CD14-positive monocyte (primary cell): ENCODE measurements at regions not wholly inside any gene's neighbourhood (a gene's known extent, or its start where the extent isn't known, plus 50 kb on each side); places are given as distances from the start of the nearest gene placed in this dataset.

Experiments used
- DNase-seq, 3 donors: peaks; one replicate each; pipeline ENCODE4 v3.0.0-alpha.2; 2011 to 2022
- H2AFZ ChIP-seq: 2 replicates; pipeline ENCODE4 v1.6.0; 2012; ENCODE audit warnings: mild to moderate bottlenecking, low read depth, low read length, inconsistent platforms; ENCODE audit not compliant: insufficient read depth, poor library complexity, severe bottlenecking
- H3K27ac ChIP-seq, 2 donors: 1 replicate in 1 of 2; 2 replicates in 1 of 2; pipeline ENCODE4 v1.5.1; 2012 to 2013; ENCODE audit warnings: low read length in 2 of 2, control low read depth in 1 of 2, inconsistent platforms in 1 of 2, low read depth in 1 of 2, mild to moderate bottlenecking in 1 of 2
- H3K27me3 ChIP-seq, 2 donors: one replicate each; pipeline versions ENCODE4 v1.6.0 to v1.6.1; 2011 to 2013; ENCODE audit warnings: low read length in 2 of 2; ENCODE audit not compliant: control insufficient read depth in 2 of 2, insufficient read depth in 2 of 2
- H3K36me3 ChIP-seq, 2 donors: replicated peaks in 1 of 2; 1 replicate in 1 of 2; 2 replicates in 1 of 2; pipeline versions ENCODE4 v1.5.1 to v1.6.1; 2012 to 2013; ENCODE audit warnings: low read length in 2 of 2, control low read depth in 1 of 2, inconsistent platforms in 1 of 2, mild to moderate bottlenecking in 1 of 2; ENCODE audit not compliant: insufficient read depth in 2 of 2, control insufficient read depth in 1 of 2
- H3K4me1 ChIP-seq, 2 donors: 1 replicate in 1 of 2; 2 replicates in 1 of 2; pipeline versions ENCODE4 v1.5.1 to v1.6.1; 2012 to 2013; ENCODE audit warnings: low read length in 2 of 2, control low read depth in 1 of 2, inconsistent platforms in 1 of 2, mild to moderate bottlenecking in 1 of 2, moderate library complexity in 1 of 2; ENCODE audit not compliant: insufficient read depth in 2 of 2, control insufficient read depth in 1 of 2
- H3K4me2 ChIP-seq: replicated peaks from 2 replicates; pipeline ENCODE3; 2012; ENCODE audit warnings: low read length, moderate library complexity, mild to moderate bottlenecking; ENCODE audit not compliant: poor library complexity, severe bottlenecking; ENCODE audit errors: extremely low read depth
- H3K4me3 ChIP-seq, 3 experiments: fragments of 200-600 bp in 1 of 3; sonication (generic) in 1 of 3; replicated peaks in 1 of 3; 1 replicate in 2 of 3; 2 replicates in 1 of 3; pipeline ENCODE4 v1.5.1; 2011 to 2013; ENCODE audit warnings: low read length in 3 of 3, mild to moderate bottlenecking in 3 of 3, control low read depth in 2 of 3, low read depth in 2 of 3, inconsistent platforms in 1 of 3, moderate library complexity in 1 of 3
- H3K79me2 ChIP-seq: 2 replicates; pipeline ENCODE4 v1.6.0; 2012; ENCODE audit warnings: mild to moderate bottlenecking, control low read depth, inconsistent platforms, low read length, moderate library complexity; ENCODE audit not compliant: insufficient read depth
- H3K9ac ChIP-seq: 2 replicates; pipeline ENCODE4 v1.6.0; 2017; ENCODE audit warnings: low read length, mild to moderate bottlenecking; ENCODE audit not compliant: insufficient read depth, poor library complexity, severe bottlenecking
- H3K9me3 ChIP-seq, 2 donors: replicated peaks in 1 of 2; 1 replicate in 1 of 2; 2 replicates in 1 of 2; pipeline versions ENCODE4 v1.5.1 to v1.6.1; 2012 to 2013; ENCODE audit warnings: low read length in 2 of 2, control low read depth in 1 of 2; ENCODE audit not compliant: control insufficient read depth in 1 of 2, insufficient read depth in 1 of 2
- H4K20me1 ChIP-seq: 2 replicates; pipeline ENCODE4 v1.6.0; 2012; ENCODE audit warnings: mild to moderate bottlenecking, low read length, control low read depth, moderate library complexity; ENCODE audit not compliant: insufficient read depth
- H3K27ac Mint-ChIP-seq, 7 donors: one replicate each; pipeline ENCODE4 v1.8.0; 2020; ENCODE audit warnings: mild to moderate bottlenecking in 7 of 7, mixed read lengths in 7 of 7, moderate library complexity in 6 of 7, inconsistent platforms in 2 of 7
- H3K27me3 Mint-ChIP-seq, 3 donors: one replicate each; pipeline ENCODE4 v1.8.0; 2021 to 2022; ENCODE audit warnings: low read depth in 3 of 3, mild to moderate bottlenecking in 3 of 3, mixed read lengths in 3 of 3, moderate library complexity in 3 of 3, inconsistent platforms in 1 of 3
- H3K36me3 Mint-ChIP-seq, 2 donors: one replicate each; pipeline ENCODE4 v1.8.0; 2020; ENCODE audit warnings: mixed read lengths in 2 of 2, inconsistent platforms in 1 of 2, mild to moderate bottlenecking in 1 of 2
- H3K4me1 Mint-ChIP-seq: one replicate; pipeline ENCODE4 v1.8.0; 2020; ENCODE audit warnings: mild to moderate bottlenecking, mixed read lengths
- H3K4me3 Mint-ChIP-seq, 2 donors: one replicate each; pipeline ENCODE4 v1.8.0; 2020; ENCODE audit warnings: mild to moderate bottlenecking in 2 of 2, mixed read lengths in 2 of 2, moderate library complexity in 1 of 2
- H3K9me3 Mint-ChIP-seq, 7 donors: one replicate each; pipeline ENCODE4 v1.8.0; 2020 to 2022; ENCODE audit warnings: mixed read lengths in 7 of 7, mild to moderate bottlenecking in 6 of 7, moderate library complexity in 6 of 7, inconsistent platforms in 2 of 7
- WGBS: methylation state at CpG from one replicate; pipeline ENCODE4 v1.1.5; 2013; ENCODE audit warnings: missing lambda C conversion rate; ENCODE audit not compliant: insufficient coverage; 5-methylcytosine and 5-hydroxymethylcytosine counted together
- intact Hi-C, 2 donors: fragments of 100-400 bp; cut with micrococcal nuclease; formaldehyde crosslinking; loops; one replicate each; pipeline versions ENCODE4 v1.15.0 to v1.15.1; 2023
- TF ChIP-seq, protein P1 (sequence below): fragments of 200-600 bp; IDR thresholded peaks from one replicate; pipeline ENCODE4 v1.8.0; 2022; ENCODE audit warnings: antibody characterized with exemption, mild to moderate bottlenecking

DNA sequence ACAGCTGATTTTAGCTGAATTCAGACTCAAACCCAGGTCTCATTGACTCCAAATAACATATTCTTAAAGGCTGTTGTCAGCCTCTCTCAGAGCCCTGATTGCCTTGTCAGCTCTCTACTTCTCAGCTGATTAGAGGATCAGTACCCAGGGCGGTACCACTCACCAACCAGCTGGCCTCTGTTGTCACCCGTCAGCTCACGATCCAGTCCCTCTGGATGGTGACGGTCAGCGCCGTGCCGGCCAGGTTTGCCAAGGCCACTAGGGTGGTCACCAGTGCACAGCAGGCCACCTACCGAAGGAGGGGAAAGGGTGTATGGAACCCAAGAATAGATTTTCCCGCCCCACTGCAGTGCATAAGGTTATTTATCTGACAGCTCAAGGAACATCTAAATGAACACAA is 52.3 kb upstream of the TOMM7 start:
- no peak overlapping the region for H2AFZ ChIP-seq
- Mint-ChIP-seq H3K4me3 (no peak overlapping the region), H3K9me3 (peaks cover 0 to 6% (median 0%) of the 10 kb centered on the region in 7 donors), H3K27ac (peak overlapping the region in 1 of 7 donors; percentile 72), H3K27me3 (peaks cover 1 to 3% (median 2%) of the 10 kb centered on the region in 3 donors), H3K4me1 (peaks cover 14% of the 10 kb centered on the region), H3K36me3 (no peaks in the 10 kb centered on the region)
- TF ChIP-seq, protein P1, sequence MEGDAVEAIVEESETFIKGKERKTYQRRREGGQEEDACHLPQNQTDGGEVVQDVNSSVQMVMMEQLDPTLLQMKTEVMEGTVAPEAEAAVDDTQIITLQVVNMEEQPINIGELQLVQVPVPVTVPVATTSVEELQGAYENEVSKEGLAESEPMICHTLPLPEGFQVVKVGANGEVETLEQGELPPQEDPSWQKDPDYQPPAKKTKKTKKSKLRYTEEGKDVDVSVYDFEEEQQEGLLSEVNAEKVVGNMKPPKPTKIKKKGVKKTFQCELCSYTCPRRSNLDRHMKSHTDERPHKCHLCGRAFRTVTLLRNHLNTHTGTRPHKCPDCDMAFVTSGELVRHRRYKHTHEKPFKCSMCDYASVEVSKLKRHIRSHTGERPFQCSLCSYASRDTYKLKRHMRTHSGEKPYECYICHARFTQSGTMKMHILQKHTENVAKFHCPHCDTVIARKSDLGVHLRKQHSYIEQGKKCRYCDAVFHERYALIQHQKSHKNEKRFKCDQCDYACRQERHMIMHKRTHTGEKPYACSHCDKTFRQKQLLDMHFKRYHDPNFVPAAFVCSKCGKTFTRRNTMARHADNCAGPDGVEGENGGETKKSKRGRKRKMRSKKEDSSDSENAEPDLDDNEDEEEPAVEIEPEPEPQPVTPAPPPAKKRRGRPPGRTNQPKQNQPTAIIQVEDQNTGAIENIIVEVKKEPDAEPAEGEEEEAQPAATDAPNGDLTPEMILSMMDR, result no peak
- no peaks in the 10 kb centered on the region for H3K9me3 ChIP-seq
- H3K27ac ChIP-seq, result no peak overlapping the region
- H3K79me2 ChIP-seq, result no peaks in the 10 kb centered on the region
- H3K4me2 ChIP-seq, result no peak overlapping the region
- H4K20me1 ChIP-seq, result no peaks in the 10 kb centered on the region
- H3K4me1 ChIP-seq, result peaks cover 5 to 8% of the 10 kb centered on the region in 2 donors
- no peak overlapping the region for H3K4me3 ChIP-seq
- intact Hi-C loops, result no loop called here
- H3K36me3 ChIP-seq, result no peaks in the 10 kb centered on the region
- 89% methylated on average over 3 of the region's 9 CpGs for WGBS
- no peak overlapping the region for H3K9ac ChIP-seq
- DNase-seq, result no peak
- no peaks in the 10 kb centered on the region for H3K27me3 ChIP-seq
